HG03159 (cell line): ENCODE measurements at regions not wholly inside any gene's neighbourhood (a gene's known extent, or its start where the extent isn't known, plus 50 kb on each side); places are given as distances from the start of the nearest gene placed in this dataset.

Experiments used
- ATAC-seq: cut with Tn5 transposase; IDR thresholded peaks from one replicate; pipeline ENCODE4 v1.9.1; 2021; ENCODE audit warnings: mild to moderate bottlenecking, moderate library complexity; ENCODE audit not compliant: unreplicated experiment

DNA sequence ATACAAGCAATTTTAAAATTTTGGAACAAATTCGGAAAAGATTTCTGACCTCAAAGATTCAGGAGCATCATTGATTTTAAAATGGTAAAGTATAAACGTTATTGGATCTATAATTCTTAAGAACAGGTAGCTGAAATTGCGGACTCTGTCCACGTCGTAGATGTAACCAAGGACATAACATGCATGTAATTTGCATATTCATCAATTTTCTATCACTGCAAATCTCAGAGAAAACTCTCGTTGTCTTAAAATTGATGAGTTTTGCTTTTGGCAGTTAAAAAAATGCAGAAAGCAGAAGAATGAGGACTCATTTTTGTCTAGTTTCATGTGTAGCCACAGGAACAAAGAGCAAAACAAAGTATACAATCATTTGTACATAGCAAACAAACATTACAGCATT lies 1094.4 kb downstream of the SI start:
- no peak for ATAC-seq

DNA sequence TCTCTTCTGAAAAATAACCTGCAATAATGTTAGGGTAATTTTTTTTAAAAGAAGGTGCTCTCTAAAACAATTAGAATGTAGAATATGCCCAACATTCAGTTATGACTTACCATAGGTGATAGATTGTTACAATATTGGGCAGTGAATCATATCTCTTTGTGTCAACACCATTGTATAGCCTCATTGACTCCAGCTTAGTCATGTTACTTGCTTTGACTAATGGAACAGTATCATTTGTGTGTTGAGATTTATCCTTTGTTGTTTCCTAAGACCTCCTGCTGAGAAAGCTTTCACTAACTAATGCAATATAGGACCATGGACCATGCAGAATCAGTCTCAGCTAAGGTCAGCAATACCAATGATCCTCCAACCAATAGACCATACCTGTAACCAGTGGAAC lies 1106.4 kb downstream of the SI start:
- ATAC-seq = no peak

DNA sequence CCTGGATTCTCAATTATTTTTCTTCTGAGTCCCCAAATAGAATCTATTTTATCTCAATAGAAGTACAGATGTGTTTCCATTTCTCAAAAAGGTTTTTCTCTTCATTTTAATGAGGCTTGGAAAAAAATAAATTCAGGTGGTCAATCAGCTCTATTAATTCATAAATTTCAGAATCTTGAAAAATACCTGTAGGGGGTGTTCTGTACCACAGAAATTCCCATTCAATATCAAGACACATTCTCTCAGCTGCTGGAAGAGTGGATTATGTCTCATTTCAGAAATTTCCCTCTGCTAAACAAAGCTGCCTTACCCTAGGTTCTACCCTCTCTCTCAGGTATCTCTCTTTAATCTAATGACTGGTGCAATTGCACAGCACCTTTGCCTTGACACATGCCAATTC lies 1121.2 kb downstream of the SI start:
- no peak for ATAC-seq

DNA sequence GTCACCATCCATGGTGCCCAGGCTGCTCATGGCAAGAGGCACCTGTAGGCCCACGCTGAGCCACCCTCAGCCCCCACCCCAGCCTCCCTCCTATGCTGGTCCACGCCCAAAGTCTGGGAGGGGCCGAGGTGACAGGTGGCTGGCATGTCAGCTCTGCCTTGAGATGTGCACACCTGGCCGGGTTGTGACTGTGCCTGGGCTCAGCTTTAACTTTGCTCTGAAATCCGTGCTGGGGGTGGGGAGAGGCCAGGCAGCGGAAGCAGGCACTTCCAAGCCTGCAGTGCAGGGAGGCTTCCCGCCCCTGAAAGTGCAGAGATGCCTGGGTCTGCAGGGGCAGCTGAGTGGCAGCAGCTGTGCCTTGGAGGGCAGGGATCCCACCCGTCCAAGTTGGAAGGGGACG lies 1124.8 kb downstream of the SI start:
- ATAC-seq = no peak

DNA sequence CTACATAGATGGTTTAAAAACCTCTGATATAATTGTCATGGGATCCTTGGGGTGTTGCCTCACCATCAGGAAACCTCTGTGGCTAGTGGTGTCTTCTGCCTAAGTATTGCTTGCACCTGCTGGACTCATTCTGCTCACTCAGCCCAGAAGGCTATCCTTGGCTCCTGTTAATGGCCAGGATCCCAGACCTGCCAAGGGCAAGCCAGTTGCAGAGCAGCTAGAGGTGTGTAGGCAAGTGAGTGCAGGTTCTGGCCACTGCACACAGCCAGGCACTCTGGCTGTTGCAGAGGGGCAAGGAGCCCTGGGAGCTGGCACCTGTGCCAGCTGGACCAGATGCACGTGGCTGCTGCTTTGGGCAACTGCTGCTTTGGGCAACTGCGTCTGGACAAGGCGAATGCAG lies 1125.8 kb downstream of the SI start:
- no peak for ATAC-seq

DNA sequence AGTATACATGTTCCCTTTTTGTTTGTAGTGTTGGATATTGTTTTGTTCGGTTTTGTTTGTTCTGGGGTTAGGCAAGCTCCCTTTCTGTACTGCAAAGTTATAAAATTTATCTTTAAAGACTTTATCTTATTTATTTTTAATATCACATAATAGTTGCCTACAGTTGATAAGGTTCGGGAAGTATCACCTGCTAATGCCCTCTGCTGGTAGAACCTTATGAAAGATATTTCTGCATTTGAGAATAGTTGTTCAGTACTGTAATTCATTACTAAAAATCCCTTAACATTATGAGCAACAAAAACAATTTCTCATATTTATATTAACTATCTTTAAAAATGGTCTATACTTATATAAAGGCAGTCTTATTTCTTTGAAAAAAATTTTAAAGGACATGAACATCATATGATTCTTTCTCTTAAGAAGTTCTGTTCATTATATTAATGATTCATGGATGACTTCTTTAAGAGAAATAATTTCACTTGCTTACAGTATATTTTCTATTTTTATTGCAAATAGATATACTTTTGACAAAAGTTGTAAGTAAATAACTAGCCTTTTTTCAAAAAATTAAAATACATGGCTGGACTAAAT lies 1126.8 kb downstream of the SI start:
- ATAC-seq = no peak

DNA sequence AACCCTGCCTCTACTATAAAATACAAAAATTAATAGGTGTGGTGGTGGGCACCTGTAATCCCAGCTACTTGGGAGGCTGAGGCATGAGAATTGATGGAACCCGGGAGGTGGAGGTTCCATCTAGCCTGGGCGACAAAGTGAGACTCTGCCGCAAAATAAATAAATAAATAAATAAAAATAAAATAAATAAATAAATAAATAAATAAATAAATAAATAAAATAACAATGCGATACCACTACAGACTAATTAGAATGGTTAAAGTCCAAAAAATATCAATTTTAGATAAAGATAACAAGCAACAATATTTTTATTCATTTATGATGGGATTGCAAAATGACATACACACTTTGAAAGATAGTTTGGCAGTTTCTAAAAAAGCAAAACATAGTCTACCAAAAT lies 1131.5 kb downstream of the SI start:
- ATAC-seq = no peak

DNA sequence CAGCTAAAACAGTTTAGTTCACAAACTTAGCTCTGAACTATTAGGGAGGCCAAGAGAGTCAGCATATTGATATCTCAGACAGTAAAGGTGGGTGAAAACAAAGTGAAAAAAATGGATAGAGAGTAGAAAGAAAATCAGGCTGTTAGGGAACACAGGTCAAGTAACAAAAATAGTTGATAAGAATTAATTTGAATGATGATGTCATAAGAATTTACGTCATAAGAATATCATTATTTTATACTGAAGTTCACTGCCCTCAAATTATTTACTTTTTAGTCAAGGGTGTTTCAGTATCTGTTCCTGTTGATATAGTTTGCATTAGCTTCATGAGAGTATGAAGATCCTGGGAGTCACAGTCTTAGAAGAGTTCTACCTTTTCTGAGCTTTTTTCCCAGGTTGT lies 1134.6 kb downstream of the SI start:
- no peak for ATAC-seq

DNA sequence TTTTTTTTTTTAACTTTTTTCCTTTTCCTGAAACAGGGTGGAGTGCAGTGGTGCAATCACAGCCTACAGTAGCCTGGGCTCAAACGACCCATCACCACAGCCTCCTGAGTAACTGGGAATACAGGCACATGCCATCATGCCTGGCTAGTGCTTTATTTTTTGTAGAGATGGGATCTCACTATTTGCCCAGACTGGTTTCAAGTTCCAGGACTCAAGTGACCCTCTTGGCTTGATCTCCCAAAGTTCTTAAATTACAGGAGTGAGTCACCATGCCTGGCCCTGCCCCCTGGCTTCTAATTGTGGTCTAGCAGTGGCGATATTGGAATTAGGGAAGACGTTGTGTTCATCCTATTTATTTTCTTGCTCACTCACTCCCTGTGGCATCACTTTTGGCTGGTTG lies 1138.4 kb downstream of the SI start:
- no peak for ATAC-seq

DNA sequence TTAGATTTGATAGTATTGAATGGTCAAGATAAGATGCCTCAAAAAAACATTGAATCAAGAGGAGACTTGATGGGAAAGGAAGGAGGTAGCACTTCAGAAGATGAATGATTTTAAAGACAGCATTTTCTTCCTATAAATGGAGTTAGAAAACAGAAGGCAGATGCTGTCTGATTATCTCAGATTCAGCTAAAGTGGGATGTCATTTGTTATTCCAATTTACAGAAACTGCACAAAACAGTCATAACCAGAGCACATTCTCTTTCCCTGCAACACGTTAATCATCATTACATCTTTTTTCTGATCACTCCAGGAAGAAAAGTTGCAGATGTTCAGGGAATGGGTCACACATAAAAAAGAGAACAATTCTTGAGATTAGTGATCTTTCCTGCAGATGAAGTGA lies 1141.8 kb downstream of the SI start:
- ATAC-seq = no peak

DNA sequence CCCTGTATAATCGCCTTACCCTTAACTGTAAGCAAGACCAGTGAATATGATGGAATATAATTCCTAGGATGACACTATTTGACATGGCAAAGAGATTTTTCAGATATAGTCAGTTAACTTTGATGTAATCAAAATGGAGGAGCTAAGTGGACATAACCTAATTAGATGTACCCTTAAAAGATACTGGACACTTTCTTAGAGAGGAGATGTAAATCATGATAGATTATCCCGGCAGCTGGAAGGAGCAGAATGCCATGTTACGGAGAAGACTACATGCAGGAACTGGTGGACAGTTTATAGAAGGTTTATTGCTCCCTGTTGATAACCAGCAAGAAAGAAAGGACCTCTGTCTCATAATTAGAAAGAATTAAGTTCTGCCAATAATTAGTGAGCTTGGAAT lies 1142.9 kb downstream of the SI start:
- ATAC-seq = no peak

DNA sequence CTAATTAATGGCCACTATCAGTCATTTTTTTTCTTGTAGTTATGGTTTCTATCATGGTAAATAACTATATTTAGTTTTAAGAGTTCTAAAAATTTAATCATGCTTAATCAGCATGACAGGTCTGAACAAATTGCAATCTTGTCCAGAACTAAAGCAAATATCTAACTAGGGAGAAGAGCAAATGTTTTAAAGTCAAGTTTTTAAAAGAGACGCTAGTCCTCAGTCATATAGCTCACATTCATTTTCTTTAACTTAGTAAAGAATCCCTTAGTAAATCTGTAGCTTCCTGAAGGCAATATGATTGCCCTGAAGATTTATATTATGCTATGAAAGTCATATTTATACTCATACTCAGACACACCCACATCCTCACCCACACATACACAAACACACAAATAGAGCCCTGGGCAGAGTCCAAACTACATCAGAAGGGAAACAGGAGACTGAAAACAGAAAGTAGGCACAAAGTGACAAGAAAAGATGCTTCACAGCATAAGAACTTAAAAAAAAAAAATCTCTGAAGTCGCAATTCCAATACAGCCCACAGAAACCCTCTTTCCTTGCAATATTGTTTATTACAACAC lies 1149.1 kb downstream of the SI start:
- no peak for ATAC-seq

DNA sequence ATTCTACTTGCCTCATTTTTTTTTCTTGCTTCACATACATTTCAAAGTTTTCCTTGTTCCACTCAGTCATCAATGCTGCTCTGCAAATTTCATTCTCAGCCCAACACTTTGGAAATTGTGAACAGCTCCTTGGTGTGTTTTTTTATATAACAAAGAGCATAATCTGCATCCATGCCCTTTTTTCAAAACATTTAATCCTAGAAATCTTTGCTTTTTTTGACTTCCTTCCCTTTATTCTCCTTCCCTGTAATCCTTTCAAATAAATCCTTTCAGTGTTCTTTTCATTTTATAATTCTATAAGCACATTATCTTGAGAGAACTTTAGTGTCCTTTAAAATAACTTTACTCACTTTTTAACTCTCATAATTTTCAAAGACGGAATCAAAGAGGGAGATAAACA lies 1150.8 kb downstream of the SI start:
- no peak for ATAC-seq

DNA sequence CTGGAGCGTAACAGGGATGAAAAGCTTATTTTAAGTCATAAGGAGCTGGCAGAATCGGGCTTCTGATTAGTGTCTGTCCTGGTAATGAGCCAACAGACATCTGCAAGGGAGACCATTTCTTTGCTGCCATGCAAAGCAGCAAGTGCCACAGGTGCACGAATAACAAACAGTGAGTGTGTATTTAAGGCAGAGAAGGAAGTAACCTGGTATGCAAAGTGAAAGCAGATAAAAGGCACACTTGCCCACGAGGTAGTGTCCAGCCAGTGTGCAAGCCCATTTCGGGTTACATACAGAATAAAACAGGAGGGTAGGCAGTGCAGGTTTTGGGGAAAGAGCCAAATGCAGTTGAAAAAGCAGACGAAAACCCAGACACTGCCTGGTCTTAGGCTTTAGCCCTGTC lies 1153.7 kb downstream of the SI start:
- no peak for ATAC-seq

DNA sequence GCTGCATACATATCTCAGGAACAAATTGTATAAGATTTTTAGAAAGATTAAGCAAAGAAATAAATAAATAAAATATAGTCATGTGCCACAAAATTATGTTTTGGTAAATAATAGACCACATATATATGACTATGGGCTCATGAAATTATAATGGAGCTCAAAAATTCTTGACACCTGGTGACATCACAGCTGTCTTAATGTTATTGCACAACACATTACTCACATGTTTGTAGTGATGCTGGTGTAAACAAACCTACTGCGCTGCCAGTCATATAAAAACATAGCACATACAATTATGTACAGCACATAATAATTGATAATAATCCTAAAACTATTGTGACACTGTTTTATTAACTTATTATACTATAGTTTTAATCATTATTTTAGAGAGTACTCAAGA lies 1159.1 kb downstream of the SI start:
- ATAC-seq = no peak

DNA sequence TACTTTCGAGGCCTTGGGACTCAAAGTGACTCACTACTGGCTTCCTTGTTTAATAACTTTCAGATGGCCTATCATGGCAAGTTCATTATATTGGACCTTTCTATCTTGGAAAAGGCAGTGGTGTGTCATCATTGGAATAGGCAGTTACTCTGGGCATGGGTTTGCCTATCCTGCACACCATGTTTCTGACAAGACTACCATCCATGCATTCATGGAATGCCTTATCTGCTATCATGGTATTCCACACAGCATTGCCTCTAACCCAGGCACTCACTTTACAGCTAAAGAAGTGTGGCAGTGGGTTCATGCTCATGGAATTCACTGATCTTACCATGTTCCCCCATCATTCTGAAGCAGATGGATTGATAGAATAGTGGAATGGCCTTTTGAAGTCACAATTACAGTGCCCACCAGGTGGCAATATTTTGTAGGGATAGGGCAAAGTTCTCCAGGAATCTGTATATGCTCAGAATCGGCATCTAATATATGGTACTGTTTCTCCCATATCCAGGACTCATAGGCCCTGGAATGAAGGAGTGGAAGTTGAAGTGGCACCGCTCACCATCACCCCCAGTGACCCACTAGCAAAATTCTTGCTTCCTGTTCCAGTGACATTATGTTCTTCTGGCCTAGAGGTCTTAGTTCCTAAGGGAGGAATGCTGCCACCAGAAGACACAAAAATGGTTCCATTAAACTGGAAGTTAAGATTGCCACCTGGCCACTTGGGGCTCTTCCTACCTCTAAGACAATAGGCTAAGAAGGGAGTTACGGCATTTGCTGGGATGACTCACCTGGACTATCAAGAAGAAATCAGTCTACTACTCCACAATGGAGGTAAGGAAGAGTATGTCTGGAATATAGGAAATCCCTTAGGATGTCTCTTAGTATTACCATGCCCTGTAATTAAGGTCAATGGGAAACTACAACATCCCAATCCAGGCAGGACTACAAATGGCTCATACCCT lies 1161.4 kb downstream of the SI start:
- ATAC-seq = no peak

DNA sequence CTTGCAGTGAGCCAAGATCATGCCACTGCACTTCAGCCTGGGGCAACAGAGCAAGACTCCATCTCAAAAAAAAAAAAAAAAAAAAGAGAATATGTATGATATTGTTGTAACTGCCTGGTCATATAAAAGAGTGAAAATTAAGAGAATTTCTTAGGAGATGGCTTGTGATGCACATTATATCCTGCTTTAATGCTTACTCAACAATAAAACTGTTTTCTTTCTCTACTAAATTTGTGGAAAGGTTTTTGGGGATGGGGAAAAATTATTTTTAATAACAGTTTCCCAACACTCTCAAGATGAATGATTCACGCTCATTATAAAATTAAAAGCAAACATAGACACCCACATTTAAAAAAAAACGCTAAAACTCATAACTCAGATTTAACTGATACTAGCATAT lies 1163.0 kb downstream of the SI start:
- ATAC-seq = no peak

DNA sequence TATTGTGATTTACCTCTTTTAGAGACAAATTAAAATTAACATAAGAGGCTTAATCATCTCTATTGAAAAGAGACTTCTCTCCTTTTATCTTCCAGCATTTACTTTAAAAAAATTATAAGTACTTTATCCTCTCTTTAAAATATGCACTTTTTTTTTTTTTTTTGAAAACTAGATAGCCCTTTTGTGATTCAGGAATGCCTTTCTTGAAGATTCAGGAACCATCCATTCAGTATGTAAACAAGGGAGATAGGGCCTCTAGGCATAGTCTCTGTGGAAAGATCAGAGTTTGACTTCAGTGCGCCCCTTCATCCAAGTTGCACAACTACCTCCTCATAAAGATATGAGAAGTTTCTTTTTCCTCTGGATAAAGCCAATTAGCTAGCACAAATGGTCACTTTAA lies 1163.7 kb downstream of the SI start:
- ATAC-seq = no peak

DNA sequence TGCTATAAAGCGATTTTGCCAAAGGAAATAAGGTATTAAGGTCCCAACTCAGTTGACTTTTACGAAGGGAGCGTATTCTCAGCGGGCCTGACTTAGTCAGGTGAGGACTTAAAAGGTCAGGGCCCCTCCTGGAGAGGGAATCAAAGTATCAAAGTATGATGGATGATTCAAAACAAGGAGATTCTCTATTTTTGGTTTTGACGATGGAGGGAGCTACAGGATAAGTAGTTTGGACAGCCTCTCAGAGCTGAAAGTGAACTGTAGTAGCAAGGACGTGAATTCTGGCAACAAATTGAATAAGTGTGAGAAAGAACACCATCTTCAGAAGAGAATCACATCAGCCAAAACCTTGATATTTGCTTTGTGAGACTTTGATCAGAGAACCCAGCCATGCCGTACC lies 1186.5 kb downstream of the SI start:
- no peak for ATAC-seq

DNA sequence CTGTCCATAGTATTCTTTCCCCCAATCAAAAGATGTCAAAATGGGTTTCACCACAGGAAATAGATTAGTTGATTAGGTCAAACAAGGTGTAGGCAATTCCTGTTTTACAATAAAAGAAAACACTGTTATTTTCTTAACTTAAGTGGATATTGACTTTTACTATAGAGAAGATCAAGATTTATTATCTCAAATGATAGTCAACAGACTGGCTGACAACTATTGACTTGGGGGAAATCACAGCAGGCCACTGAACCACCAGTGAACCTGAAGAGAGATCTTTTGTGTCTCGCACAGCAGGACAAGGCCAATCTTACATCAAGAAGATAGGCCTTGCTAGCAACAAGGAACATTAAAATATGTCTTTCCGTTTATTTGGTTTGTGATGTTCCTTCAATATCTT lies 1187.6 kb downstream of the SI start:
- ATAC-seq = no peak

DNA sequence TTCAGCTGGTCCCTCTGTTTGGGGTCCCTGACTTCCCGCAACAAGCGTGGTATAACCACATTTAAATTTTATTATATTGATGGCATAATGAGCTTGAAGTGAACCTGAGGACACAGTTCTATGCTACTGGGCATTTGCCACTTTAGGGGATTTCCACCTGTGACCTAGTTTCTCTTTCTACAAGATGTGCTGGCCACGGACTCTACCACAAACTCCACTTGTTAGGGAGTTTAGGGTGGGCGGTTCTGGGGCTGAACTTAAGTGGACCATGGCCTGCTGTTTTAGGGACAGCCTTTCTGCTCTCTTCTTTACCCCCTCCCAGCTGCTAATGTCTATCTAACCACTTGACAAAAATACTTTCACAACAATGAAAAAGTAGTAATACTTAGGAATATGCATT lies 1199.1 kb downstream of the SI start:
- no peak for ATAC-seq

DNA sequence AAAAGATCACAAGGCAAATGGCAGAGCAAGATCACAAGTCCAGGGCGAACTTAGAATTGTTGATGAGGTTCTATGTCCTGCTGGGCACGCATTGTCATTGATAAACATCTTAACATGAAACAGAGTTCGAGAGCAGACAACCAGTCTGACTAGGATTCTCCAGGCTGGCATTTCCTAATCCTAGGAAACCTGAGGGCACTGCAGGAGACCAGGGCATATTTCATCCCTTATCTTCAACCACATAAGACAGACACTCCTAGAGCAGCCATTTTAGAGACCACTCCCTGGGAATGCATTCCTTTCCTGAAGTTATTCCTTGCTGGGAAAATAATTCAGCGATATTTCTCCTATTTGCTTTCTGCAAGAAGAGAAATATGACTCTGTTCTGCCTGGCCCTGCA lies 1199.9 kb downstream of the SI start:
- no peak for ATAC-seq
